GM12878 (cell line): ENCODE measurements at regions not wholly inside any gene's neighbourhood (a gene's known extent, or its start where the extent isn't known, plus 50 kb on each side); places are given as distances from the start of the nearest gene placed in this dataset.

ENCODE experiments used
- CBX3 ChIP-seq: fragments of 200-600 bp; sonication (generic); IDR thresholded peaks from 2 replicates; pipeline ENCODE4 v1.6.1; 2016; ENCODE audit warnings: low read depth, borderline replicate concordance
- CTCF ChIP-seq, 3 experiments: IDR thresholded peaks in 2 of 3; conservative IDR thresholded peaks in 1 of 3; 2 replicates each; pipeline ENCODE4 v1.5.1; 2011; ENCODE audit warnings: low read depth in 3 of 3, low read length in 3 of 3, mild to moderate bottlenecking in 3 of 3, control low read depth in 2 of 3, moderate library complexity in 2 of 3, inconsistent platforms in 1 of 3, mixed read lengths in 1 of 3; ENCODE audit not compliant: control insufficient read depth in 2 of 3, insufficient read depth in 1 of 3; ENCODE audit errors: extremely low read depth in 1 of 3
- FOXM1 ChIP-seq: IDR thresholded peaks from 2 replicates; pipeline ENCODE4 v1.6.1; 2012; ENCODE audit warnings: low read depth, mild to moderate bottlenecking, inconsistent platforms, low read length, moderate library complexity
- JUND ChIP-seq: IDR thresholded peaks from 2 replicates; pipeline ENCODE4 v1.6.1; 2012; ENCODE audit warnings: low read depth, mild to moderate bottlenecking, low read length, improper control_type of control experiment, moderate library complexity
- NFYB ChIP-seq: IDR thresholded peaks from 2 replicates; pipeline ENCODE4 v1.6.1; 2011; ENCODE audit warnings: low read depth, mild to moderate bottlenecking, low read length, improper control_type of control experiment, moderate library complexity; ENCODE audit not compliant: insufficient read depth
- PAX5 ChIP-seq: IDR thresholded peaks from 2 replicates; pipeline ENCODE4 v1.6.1; 2011; ENCODE audit warnings: low read depth, low read length, borderline replicate concordance
- POLR2AphosphoS5 ChIP-seq: IDR thresholded peaks from 2 replicates; pipeline ENCODE4 v1.6.1; 2011; ENCODE audit warnings: mild to moderate bottlenecking, low read length, inconsistent platforms
- STAT1 ChIP-seq: fragments of 450-650 bp; conservative IDR thresholded peaks from 2 replicates; pipeline ENCODE4 v1.6.1; 2014; ENCODE audit warnings: antibody characterized with exemption, mild to moderate bottlenecking
- USF1 ChIP-seq: IDR thresholded peaks from 2 replicates; pipeline ENCODE4 v1.6.1; 2011; ENCODE audit warnings: borderline replicate concordance, low read depth, mild to moderate bottlenecking, moderate library complexity, mixed read lengths, low read length; ENCODE audit not compliant: insufficient read depth; ENCODE audit errors: extremely low read length

- TF ChIP-seq USF1 (no peak), STAT1 (no peak), NFYB (no peak), FOXM1 (no peak), JUND (no peak), CTCF (IDR thresholded peaks at IDR 0.05 in 2 of 3, conservative IDR thresholded peaks at IDR 0.05 in 1 of 3; ENCODE audit: control insufficient read depth in 2 of 3, extremely low read depth in 1 of 3, insufficient read depth in 1 of 3, low read depth in 3 of 3, low read length in 3 of 3) (no peak), POLR2AphosphoS5 (no peak), CBX3 (no peak), PAX5 (no peak)
These were observed 147.4 kb downstream of the CYP26A1 start for GRCh38 chr10:93221171-93221496.
